ENCODE measurements at regions not wholly inside any gene's neighbourhood (a gene's known extent, or its start where the extent isn't known, plus 50 kb on each side); places are given as distances from the start of the nearest gene placed in this dataset.
A peak's percentile ranks its signal among the peaks of the same experiment; 100 is the strongest.
"Not testable (repeated sequence)": the region's sequence is repeated elsewhere in the genome, so short reads cannot be mapped to it uniquely, and the experiment has no call there.

DNA sequence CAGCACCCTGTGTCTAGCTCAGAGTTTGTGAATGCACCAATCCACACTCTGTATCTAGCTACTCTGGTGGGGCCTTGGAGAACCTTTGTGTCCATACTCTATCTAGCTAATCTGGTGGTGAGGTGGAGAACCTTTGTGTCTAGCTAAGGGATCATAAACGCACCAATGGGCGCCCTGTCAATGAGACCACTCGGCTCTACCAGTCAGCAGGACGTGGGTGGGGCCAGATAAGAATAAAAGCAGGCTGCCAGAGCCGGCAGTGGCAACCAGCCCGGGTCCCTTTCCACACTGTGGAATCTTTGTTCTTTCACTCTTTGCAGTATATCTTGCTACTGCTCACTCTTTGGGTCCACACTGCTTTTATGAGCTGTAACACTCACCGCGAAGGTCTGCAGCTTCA is 699.7 kb downstream of the CDH18 start:
- H3K9me3 ChIP-seq (ENCODE audit: low read depth); H3K9me2 ChIP-seq (replicated peaks; ENCODE audit: insufficient read depth); H3K4me3 ChIP-seq; H3K4me1 ChIP-seq (ENCODE audit: insufficient read depth); H3K4me2 ChIP-seq; H3K79me2 ChIP-seq; DNase-seq (ENCODE audit: low spot score); H2AFZ ChIP-seq; H4K20me1 ChIP-seq (ENCODE audit: insufficient read depth, poor library complexity, severe bottlenecking); H3K27me3 ChIP-seq; H3K36me3 ChIP-seq (replicated peaks; ENCODE audit: insufficient read depth, low read depth); H3K27ac ChIP-seq: not testable (repeated sequence)
- 96% methylated on average over 8 of the region's 8 CpGs for WGBS (ENCODE audit: low lambda C conversion rate, missing lambda C conversion rate)

DNA sequence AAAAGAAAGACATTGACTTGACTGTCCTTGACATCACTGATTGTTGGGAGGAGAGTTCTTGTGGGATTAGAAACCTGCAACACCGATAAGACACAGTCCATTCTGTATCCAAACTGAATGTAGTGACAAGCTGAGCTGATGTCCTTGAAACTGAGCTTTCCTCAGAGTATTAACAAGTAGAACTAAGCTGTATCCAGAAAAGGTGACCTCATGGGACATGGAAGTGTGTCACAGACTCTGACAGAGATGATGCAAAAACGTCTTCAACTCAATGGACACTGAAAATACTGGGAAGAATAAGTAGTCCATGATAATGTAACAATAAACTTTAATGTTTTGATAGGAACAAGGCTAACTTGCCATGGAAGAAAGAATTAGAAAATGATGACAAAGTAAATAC is 690.1 kb downstream of the CDH18 start:
- Histone ChIP-seq H3K79me2 (no peaks in the 10 kb centered on the region), H3K27ac (no peak overlapping the region), H3K36me3 (replicated peaks; ENCODE audit: insufficient read depth, low read depth) (no peaks in the 10 kb centered on the region), H3K9me2 (replicated peaks; ENCODE audit: insufficient read depth) (no peaks in the 10 kb centered on the region), H4K20me1 (ENCODE audit: insufficient read depth, poor library complexity, severe bottlenecking) (no peaks in the 10 kb centered on the region), H3K9me3 (ENCODE audit: low read depth) (no peaks in the 10 kb centered on the region), H3K4me1 (ENCODE audit: insufficient read depth) (no peaks in the 10 kb centered on the region), H3K27me3 (no peaks in the 10 kb centered on the region), H3K4me2 (no peak overlapping the region), H3K4me3 (no peak overlapping the region), H2AFZ (peak overlapping the region; percentile 16)
- TF ChIP-seq, protein P1, sequence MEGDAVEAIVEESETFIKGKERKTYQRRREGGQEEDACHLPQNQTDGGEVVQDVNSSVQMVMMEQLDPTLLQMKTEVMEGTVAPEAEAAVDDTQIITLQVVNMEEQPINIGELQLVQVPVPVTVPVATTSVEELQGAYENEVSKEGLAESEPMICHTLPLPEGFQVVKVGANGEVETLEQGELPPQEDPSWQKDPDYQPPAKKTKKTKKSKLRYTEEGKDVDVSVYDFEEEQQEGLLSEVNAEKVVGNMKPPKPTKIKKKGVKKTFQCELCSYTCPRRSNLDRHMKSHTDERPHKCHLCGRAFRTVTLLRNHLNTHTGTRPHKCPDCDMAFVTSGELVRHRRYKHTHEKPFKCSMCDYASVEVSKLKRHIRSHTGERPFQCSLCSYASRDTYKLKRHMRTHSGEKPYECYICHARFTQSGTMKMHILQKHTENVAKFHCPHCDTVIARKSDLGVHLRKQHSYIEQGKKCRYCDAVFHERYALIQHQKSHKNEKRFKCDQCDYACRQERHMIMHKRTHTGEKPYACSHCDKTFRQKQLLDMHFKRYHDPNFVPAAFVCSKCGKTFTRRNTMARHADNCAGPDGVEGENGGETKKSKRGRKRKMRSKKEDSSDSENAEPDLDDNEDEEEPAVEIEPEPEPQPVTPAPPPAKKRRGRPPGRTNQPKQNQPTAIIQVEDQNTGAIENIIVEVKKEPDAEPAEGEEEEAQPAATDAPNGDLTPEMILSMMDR (IDR thresholded peaks at IDR 0.05; ENCODE audit: poor library complexity) = no peak
- no peak for TF ChIP-seq EZH2phosphoT487 (IDR thresholded peaks at IDR 0.05; ENCODE audit: low read depth, severe bottlenecking, unreplicated experiment)
- TF ChIP-seq EZH2 (IDR thresholded peaks at IDR 0.05; ENCODE audit: borderline replicate concordance) = no peak
- 63% methylated on average over 2 of the region's 2 CpGs for WGBS (ENCODE audit: low lambda C conversion rate, missing lambda C conversion rate)
- DNase-seq (ENCODE audit: low spot score) = no peak

DNA sequence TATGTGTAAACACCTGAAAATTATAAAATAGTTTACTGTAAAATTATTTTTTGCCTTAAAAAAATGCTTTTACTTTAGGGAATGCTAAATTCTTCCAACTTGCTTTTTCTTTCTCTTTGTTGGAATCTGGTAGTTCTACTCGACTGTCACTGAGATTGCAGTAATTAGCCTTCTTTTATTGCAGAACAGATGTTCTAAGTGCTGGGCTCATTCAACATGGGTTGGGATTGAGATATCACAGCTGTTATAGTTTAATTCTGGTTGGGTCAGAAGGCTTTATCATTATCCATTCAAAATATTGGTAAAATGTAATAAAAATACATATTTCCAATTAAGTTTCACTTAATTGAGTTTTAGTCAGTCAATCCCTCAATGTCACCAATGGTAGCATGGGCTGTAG is 686.7 kb downstream of the CDH18 start:
- 50% methylated on average over 1 of the region's 1 CpG for WGBS (ENCODE audit: low lambda C conversion rate, missing lambda C conversion rate)
- no peaks in the 10 kb centered on the region for H3K27me3 ChIP-seq
- H3K36me3 ChIP-seq (replicated peaks; ENCODE audit: insufficient read depth, low read depth) = no peaks in the 10 kb centered on the region
- no peaks in the 10 kb centered on the region for H4K20me1 ChIP-seq (ENCODE audit: insufficient read depth, poor library complexity, severe bottlenecking)
- H3K4me3 ChIP-seq = no peak overlapping the region
- TF ChIP-seq EZH2 (IDR thresholded peaks at IDR 0.05; ENCODE audit: borderline replicate concordance) (no peak), EZH2phosphoT487 (IDR thresholded peaks at IDR 0.05; ENCODE audit: low read depth, severe bottlenecking, unreplicated experiment) (no peak)
- TF ChIP-seq, protein P1 (IDR thresholded peaks at IDR 0.05; ENCODE audit: poor library complexity) = no peak
- H3K9me3 ChIP-seq (ENCODE audit: low read depth) = no peaks in the 10 kb centered on the region
- no peak overlapping the region for H3K27ac ChIP-seq
- H3K79me2 ChIP-seq = no peaks in the 10 kb centered on the region
- no peak overlapping the region for H2AFZ ChIP-seq
- no peak overlapping the region for H3K4me2 ChIP-seq
- no peaks in the 10 kb centered on the region for H3K4me1 ChIP-seq (ENCODE audit: insufficient read depth)
- no peak for DNase-seq (ENCODE audit: low spot score)
- no peaks in the 10 kb centered on the region for H3K9me2 ChIP-seq (replicated peaks; ENCODE audit: insufficient read depth)

DNA sequence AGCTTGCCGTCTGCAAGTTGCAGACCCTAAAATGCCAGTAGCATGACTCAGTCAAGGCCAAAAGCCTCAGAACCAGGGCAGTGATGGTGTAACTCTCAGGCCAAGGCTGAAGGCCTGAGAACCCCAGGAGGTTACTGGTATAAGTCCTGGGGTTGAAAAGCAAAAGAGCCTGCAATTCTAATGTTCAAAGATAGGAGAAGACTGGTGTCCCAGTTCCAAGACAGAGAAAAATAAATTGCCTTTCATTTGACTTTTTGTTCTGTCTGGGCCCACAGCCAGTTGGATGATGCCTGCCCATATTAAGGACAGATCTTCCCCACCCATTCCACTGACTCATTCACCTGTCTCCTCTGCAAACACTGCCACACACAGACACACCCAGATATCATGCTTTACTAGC is 673.2 kb downstream of the CDH18 start:
- TF ChIP-seq EZH2 (IDR thresholded peaks at IDR 0.05; ENCODE audit: borderline replicate concordance) (no peak), EZH2phosphoT487 (IDR thresholded peaks at IDR 0.05; ENCODE audit: low read depth, severe bottlenecking, unreplicated experiment) (no peak)
- TF ChIP-seq, protein P1 (IDR thresholded peaks at IDR 0.05; ENCODE audit: poor library complexity) = peak; percentile 3
- Histone ChIP-seq H3K36me3 (replicated peaks; ENCODE audit: insufficient read depth, low read depth) (no peaks in the 10 kb centered on the region), H3K9me3 (ENCODE audit: low read depth) (no peaks in the 10 kb centered on the region), H3K79me2 (no peaks in the 10 kb centered on the region), H4K20me1 (ENCODE audit: insufficient read depth, poor library complexity, severe bottlenecking) (no peaks in the 10 kb centered on the region), H3K4me3 (no peak overlapping the region), H2AFZ (no peak overlapping the region), H3K27ac (no peak overlapping the region), H3K27me3 (no peaks in the 10 kb centered on the region), H3K9me2 (replicated peaks; ENCODE audit: insufficient read depth) (no peaks in the 10 kb centered on the region), H3K4me1 (ENCODE audit: insufficient read depth) (no peaks in the 10 kb centered on the region), H3K4me2 (no peak overlapping the region)
- peak; percentile 23 for DNase-seq (ENCODE audit: low spot score)
- WGBS (ENCODE audit: low lambda C conversion rate, missing lambda C conversion rate) = 38% methylated on average over 1 of the region's 1 CpG
